D721Med (cell line): ENCODE measurements at regions not wholly inside any gene's neighbourhood (a gene's known extent, or its start where the extent isn't known, plus 50 kb on each side); places are given as distances from the start of the nearest gene placed in this dataset.
"Not testable (repeated sequence)": the region's sequence is repeated elsewhere in the genome, so short reads cannot be mapped to it uniquely, and the experiment has no call there.

Source experiments
- DNase-seq: peaks from one replicate; pipeline ENCODE4 v3.0.0; 2011; ENCODE audit warnings: low spot score; ENCODE audit not compliant: insufficient read length
- FAIRE-seq: peaks from 2 replicates; lab custom pipeline; 2011; peaks lifted over from hg19 to GRCh38; lab: Jason Lieb, UNC
- TF ChIP-seq, protein P1 (sequence below): IDR thresholded peaks from 2 replicates; pipeline ENCODE4 v1.5.1; 2012; ENCODE audit warnings: mild to moderate bottlenecking, control low read depth; ENCODE audit not compliant: insufficient read depth; ENCODE audit errors: missing control alignments

DNA sequence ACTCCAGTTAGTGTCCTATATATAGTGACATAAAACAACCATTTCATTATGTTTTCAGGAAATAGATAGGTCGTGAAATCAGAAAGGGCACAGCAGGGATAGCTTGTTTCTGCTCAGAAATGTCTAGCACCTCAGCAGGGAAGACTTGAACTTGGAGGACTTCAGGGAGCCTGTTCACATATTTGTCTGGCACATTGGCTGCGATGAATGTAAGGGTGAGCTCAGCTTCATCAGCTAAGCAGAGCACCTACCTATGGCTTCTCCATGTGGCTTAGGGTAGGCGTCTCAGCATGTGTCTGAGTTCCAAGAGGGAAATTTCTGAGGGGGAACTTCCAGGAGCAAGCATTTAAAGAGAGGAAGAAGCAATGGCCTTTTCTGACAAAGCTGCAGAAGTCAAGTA, 126.2 kb downstream of the PCDH10 start:
- no peak for FAIRE-seq
- TF ChIP-seq, protein P1, sequence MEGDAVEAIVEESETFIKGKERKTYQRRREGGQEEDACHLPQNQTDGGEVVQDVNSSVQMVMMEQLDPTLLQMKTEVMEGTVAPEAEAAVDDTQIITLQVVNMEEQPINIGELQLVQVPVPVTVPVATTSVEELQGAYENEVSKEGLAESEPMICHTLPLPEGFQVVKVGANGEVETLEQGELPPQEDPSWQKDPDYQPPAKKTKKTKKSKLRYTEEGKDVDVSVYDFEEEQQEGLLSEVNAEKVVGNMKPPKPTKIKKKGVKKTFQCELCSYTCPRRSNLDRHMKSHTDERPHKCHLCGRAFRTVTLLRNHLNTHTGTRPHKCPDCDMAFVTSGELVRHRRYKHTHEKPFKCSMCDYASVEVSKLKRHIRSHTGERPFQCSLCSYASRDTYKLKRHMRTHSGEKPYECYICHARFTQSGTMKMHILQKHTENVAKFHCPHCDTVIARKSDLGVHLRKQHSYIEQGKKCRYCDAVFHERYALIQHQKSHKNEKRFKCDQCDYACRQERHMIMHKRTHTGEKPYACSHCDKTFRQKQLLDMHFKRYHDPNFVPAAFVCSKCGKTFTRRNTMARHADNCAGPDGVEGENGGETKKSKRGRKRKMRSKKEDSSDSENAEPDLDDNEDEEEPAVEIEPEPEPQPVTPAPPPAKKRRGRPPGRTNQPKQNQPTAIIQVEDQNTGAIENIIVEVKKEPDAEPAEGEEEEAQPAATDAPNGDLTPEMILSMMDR = no peak

DNA sequence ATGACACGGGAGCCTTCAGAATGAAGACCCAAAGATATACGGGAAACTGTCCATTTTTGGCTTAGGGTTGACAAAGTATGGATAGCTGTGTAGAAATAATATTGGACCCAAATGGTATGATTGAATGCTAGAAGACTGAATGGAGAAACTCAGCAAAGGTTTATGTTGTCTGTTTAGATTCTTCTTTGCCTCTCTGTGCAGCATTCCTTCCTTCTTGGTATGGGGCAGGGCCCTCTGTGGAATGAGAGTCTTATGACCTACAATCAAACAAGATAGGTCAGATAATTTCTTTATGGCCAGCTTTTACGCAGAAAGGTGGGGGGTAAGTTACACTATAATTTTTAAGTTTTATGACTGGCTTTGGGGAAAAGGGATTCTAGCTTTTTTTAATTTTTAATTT, 124.3 kb downstream of the PCDH10 start:
- DNase-seq (no peak), FAIRE-seq (no peak)
- TF ChIP-seq, protein P1 = no peak

More for the DNA sequence above, 126.2 kb downstream of the PCDH10 start:
- no peak for DNase-seq

DNA sequence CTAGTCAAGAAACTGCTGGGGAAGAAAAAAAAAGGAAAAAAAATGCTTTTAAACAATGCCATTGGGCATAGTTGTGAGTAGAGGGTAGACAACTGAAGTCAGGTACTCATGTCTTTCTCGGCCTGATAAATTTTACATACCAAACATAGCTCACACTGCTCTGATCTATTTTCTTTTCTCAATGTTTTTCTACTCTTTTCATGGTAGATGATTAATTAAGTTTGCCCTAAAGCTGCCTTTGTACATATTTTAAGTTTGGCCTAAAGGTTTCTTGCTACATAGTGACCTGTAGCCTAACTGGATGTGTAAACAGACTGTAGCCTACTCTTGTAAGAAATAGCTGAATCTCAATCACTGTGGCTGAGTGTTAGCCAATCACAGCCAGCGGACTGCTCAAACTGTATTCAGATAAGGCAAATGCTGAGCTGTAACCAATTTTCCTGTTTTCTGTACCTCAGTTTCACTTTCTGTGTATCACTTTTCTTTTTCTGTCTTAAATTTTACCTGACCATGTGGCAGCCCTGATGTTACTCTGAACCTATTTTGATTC, 121.0 kb downstream of the PCDH10 start:
- DNase-seq = no peak
- TF ChIP-seq, protein P1 = no peak
- no peak for FAIRE-seq

DNA sequence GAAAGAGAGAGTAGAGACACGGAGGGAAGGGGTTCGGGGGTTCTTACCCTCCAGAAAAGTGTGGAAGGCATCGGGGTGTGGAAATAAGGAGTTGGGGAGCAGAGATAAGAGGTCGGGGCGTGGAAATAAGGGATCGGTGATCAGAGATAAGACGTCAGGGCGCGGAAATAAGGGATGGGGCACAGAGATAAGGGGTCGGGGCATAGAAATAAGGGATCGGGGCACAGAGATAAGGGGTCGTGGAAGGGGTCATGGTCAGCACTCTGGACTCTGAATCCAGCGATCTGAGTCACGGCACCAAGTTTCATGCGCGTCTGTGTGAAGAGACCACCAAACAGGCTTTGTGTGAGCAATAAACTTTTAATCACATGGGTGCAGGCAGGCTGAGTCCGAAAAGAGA, 119.1 kb downstream of the PCDH10 start:
- TF ChIP-seq, protein P1 = no peak
- DNase-seq = no peak
- FAIRE-seq = no peak

DNA sequence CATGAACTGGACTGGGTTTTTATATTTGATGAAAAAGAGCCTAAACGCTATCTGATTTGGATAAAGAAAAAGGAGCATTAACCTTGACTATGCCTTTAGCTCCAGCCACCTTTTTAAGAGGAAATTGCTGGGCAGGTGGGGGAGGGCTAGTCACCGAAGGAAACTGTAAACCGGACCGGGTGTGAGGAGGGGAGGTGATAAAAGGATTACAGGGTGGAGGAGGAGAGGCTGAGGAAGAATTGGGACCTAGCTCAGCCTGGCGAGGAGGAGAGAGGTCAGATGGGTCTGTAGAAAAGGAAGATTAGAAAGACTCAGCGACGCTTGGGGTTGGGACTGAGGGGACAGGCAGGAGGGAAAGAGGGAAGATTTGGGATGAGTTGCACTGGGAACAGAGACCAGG, 118.4 kb downstream of the PCDH10 start:
- not testable (repeated sequence) for DNase-seq, FAIRE-seq

DNA sequence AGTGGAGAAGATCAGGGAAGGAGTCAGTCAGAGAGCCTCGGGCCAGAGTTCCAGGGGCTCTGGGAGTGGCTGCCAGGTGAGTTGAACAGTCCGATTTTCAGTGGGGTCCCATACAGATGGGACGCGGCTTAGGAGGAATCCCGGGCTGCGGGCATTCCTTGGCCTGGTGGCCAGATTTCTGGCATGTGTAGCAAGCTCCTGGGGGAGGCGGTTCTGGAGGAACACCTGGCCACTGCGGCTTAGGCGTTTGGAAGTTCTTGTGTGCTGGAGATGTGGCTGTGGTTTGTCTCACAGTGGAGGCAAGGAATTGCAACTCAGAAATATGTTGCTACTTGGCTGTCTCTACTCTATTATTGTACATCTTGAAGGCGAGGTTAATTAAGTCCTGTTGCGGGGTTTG, 117.9 kb downstream of the PCDH10 start:
- DNase-seq, FAIRE-seq: not testable (repeated sequence)

DNA sequence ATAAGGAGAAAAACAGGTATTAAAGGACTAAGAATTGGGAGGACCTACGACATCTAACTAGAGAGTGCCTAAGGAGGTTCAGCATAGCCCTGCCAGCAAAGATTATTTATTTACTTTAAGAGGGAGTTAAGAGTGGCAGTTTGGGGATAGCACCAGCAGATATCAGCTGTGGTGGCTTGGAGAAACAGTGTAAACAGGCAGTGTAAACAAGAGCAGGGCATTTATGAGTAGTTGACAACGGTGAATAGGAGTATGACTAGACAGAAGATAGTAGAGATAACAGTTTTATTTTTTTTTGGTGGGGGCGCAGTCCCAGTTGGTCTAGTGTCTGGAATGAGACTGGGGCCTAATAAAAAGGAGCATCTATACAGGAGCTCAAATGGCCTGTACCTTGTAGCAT, 115.2 kb downstream of the PCDH10 start:
- not testable (repeated sequence) for FAIRE-seq, DNase-seq

DNA sequence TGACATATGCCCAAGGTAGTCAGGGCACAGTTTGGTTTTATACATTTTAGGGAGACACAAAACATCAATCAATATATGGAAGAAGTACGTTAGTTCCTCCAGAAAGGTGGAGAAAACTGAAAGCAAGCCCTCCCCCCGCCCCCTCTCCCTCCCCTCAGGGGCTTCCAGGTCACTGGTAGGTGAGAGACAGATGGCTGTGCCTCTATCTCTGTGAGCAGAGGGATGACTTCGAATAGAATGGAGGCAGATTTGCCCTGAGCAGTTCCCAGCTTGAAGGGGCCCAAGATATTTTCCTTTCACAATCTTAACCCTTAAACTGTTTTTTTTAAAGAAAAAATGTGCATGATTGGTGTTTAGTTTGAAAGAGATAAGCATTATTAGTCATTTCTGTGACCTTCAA, 114.0 kb downstream of the PCDH10 start:
- FAIRE-seq (no peak), DNase-seq (no peak)
- TF ChIP-seq, protein P1 = no peak

DNA sequence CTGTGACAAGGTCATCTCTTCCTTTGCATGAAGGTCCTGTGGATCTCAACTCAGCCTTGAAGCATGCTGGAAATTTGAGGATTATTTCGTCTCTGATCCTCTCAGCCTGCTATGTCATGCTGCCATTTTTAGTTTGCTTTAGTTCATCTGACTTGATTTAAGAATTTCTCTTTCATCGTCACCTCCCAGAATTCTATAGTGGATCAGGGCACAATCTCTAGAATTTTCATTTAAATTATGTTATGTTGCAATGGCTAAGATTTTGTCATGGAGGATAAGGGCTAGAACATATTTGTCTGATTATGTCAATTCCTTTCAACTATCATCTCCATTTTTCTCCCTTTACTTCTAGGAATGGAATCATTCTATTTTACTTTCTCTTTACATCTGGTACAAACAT, 98.8 kb downstream of the PCDH10 start:
- TF ChIP-seq, protein P1 = no peak
- no peak for DNase-seq
- no peak for FAIRE-seq
